MM.1S (cell line): ENCODE measurements at regions not wholly inside any gene's neighbourhood (a gene's known extent, or its start where the extent isn't known, plus 50 kb on each side); places are given as distances from the start of the nearest gene placed in this dataset.

Experiments used
- DNase-seq: peaks from one replicate; pipeline ENCODE4 v3.0.0-alpha.2; 2015
- H2AFZ ChIP-seq: fragments of 300-600 bp; sonication (generic); 2 replicates; pipeline ENCODE4 v1.6.0; 2016; ENCODE audit warnings: antibody characterized with exemption, low read length
- H3F3A ChIP-seq: fragments of 300-600 bp; sonication (generic); 2 replicates; pipeline ENCODE4 v1.6.1; 2016; ENCODE audit warnings: mild to moderate bottlenecking, antibody characterized with exemption, low read length, moderate library complexity, mixed read lengths; ENCODE audit not compliant: insufficient read depth
- H3K27ac ChIP-seq: fragments of 300-600 bp; sonication (generic); 2 replicates; pipeline ENCODE4 v1.5.1; 2016; ENCODE audit warnings: mild to moderate bottlenecking, low read length
- H3K27me3 ChIP-seq: fragments of 300-600 bp; sonication (generic); replicated peaks from 2 replicates; pipeline ENCODE4 v1.6.0; 2016; ENCODE audit warnings: low read length; ENCODE audit not compliant: insufficient read depth
- H3K36me3 ChIP-seq: fragments of 300-600 bp; sonication (generic); replicated peaks from 2 replicates; pipeline ENCODE4 v1.6.1; 2016; ENCODE audit warnings: mild to moderate bottlenecking, low read length, mixed read lengths; ENCODE audit not compliant: insufficient read depth
- H3K4me1 ChIP-seq: fragments of 300-600 bp; sonication (generic); 2 replicates; pipeline ENCODE4 v1.6.1; 2016; ENCODE audit warnings: low read length, mixed read lengths
- H3K4me2 ChIP-seq: fragments of 300-600 bp; sonication (generic); 2 replicates; pipeline ENCODE4 v1.6.0; 2016; ENCODE audit warnings: low read depth, low read length
- H3K4me3 ChIP-seq: fragments of 300-600 bp; sonication (generic); 2 replicates; pipeline ENCODE4 v1.5.1; 2016; ENCODE audit warnings: low read length, mixed read lengths
- H3K79me2 ChIP-seq: fragments of 300-600 bp; sonication (generic); 2 replicates; pipeline ENCODE4 v1.6.1; 2016; ENCODE audit warnings: mixed run types, low read length, mixed read lengths
- H3K9ac ChIP-seq: fragments of 300-600 bp; sonication (generic); 2 replicates; pipeline ENCODE4 v1.6.1; 2016; ENCODE audit warnings: low read length, mixed read lengths
- H3K9me2 ChIP-seq: fragments of 300-600 bp; sonication (generic); replicated peaks from 2 replicates; pipeline ENCODE4 v1.6.1; 2016; ENCODE audit warnings: mild to moderate bottlenecking, low read length, mixed read lengths; ENCODE audit not compliant: insufficient read depth
- H3K9me3 ChIP-seq: fragments of 300-600 bp; sonication (generic); replicated peaks from 2 replicates; pipeline ENCODE4 v1.6.1; 2016; ENCODE audit warnings: mild to moderate bottlenecking, low read length, mixed read lengths; ENCODE audit not compliant: insufficient read depth
- H4K20me1 ChIP-seq: fragments of 300-600 bp; sonication (generic); 2 replicates; pipeline ENCODE4 v1.6.1; 2016; ENCODE audit warnings: mild to moderate bottlenecking, low read length, moderate library complexity, mixed read lengths; ENCODE audit not compliant: insufficient read depth
- EZH2 ChIP-seq: fragments of 300-600 bp; sonication (generic); optimal IDR thresholded peaks from 2 replicates; pipeline ENCODE3; 2017; ENCODE audit warnings: low read depth, mild to moderate bottlenecking, antibody characterized with exemption, low read length, mixed read lengths
- EZH2phosphoT487 ChIP-seq: fragments of 300-600 bp; sonication (generic); IDR thresholded peaks from 2 replicates; pipeline ENCODE4 v1.6.1; 2018; ENCODE audit warnings: antibody characterized with exemption, low read length
- TF ChIP-seq, protein P1 (sequence below): fragments of 300-600 bp; sonication (generic); IDR thresholded peaks from 2 replicates; pipeline ENCODE4 v1.5.1; 2016; ENCODE audit warnings: antibody characterized with exemption, low read length, mixed read lengths

GRCh38 chr13:54643863-54644262 is 1615.2 kb downstream of the OLFM4 start:
- Histone ChIP-seq H3K79me2 (no peaks in the 10 kb centered on the region), H3K4me3 (no peak overlapping the region), H4K20me1 (no peaks in the 10 kb centered on the region), H3F3A (no peaks in the 10 kb centered on the region), H3K27me3 (no peaks in the 10 kb centered on the region), H3K4me2 (no peak overlapping the region), H3K9me2 (no peaks in the 10 kb centered on the region), H3K4me1 (no peaks in the 10 kb centered on the region), H3K27ac (no peak overlapping the region), H3K9ac (no peak overlapping the region), H2AFZ (no peak overlapping the region), H3K36me3 (no peaks in the 10 kb centered on the region), H3K9me3 (no peaks in the 10 kb centered on the region)
- DNase-seq: no peak
- TF ChIP-seq, protein P1, sequence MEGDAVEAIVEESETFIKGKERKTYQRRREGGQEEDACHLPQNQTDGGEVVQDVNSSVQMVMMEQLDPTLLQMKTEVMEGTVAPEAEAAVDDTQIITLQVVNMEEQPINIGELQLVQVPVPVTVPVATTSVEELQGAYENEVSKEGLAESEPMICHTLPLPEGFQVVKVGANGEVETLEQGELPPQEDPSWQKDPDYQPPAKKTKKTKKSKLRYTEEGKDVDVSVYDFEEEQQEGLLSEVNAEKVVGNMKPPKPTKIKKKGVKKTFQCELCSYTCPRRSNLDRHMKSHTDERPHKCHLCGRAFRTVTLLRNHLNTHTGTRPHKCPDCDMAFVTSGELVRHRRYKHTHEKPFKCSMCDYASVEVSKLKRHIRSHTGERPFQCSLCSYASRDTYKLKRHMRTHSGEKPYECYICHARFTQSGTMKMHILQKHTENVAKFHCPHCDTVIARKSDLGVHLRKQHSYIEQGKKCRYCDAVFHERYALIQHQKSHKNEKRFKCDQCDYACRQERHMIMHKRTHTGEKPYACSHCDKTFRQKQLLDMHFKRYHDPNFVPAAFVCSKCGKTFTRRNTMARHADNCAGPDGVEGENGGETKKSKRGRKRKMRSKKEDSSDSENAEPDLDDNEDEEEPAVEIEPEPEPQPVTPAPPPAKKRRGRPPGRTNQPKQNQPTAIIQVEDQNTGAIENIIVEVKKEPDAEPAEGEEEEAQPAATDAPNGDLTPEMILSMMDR: no peak
- TF ChIP-seq EZH2phosphoT487 (no peak), EZH2 (no peak)

GRCh38 chr13:54647275-54647674 is 1618.7 kb downstream of the OLFM4 start:
- no peaks in the 10 kb centered on the region for H3K4me1 ChIP-seq
- H3K36me3 ChIP-seq: no peaks in the 10 kb centered on the region
- no peaks in the 10 kb centered on the region for H3K79me2 ChIP-seq
- no peaks in the 10 kb centered on the region for H3F3A ChIP-seq
- no peak for DNase-seq
- no peak overlapping the region for H2AFZ ChIP-seq
- no peak overlapping the region for H3K4me2 ChIP-seq
- H3K9me3 ChIP-seq: no peaks in the 10 kb centered on the region
- H3K4me3 ChIP-seq: no peak overlapping the region
- TF ChIP-seq EZH2phosphoT487 (no peak), EZH2 (no peak)
- TF ChIP-seq, protein P1: no peak
- H4K20me1 ChIP-seq: no peaks in the 10 kb centered on the region
- H3K9ac ChIP-seq: no peak overlapping the region
- no peaks in the 10 kb centered on the region for H3K27me3 ChIP-seq
- no peak overlapping the region for H3K27ac ChIP-seq
- H3K9me2 ChIP-seq: no peaks in the 10 kb centered on the region

DNA sequence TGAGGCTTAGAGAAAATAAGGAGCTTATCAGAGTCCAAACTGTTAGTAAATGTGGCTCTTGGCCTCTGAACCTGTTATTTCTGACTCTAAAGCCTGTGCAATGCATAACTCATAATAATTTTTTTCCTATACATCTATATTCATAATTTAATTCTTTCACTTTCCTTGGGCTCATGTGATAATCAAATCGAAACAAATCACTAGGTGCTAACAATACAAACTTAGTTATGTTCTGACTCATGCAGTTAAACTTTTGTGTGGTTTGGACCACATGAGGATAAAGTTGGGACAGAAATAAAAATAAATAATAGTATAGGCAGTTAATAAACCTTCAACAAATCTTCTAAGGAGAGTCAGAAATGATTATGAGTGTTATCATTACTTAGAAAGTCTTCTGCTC is 1629.0 kb downstream of the OLFM4 start:
- H2AFZ ChIP-seq: no peak overlapping the region
- no peaks in the 10 kb centered on the region for H3K79me2 ChIP-seq
- no peaks in the 10 kb centered on the region for H3K9me2 ChIP-seq
- H4K20me1 ChIP-seq: no peaks in the 10 kb centered on the region
- no peaks in the 10 kb centered on the region for H3K4me1 ChIP-seq
- no peak for DNase-seq
- H3K4me3 ChIP-seq: no peak overlapping the region
- no peak for TF ChIP-seq EZH2phosphoT487
- TF ChIP-seq, protein P1: no peak
- no peak for TF ChIP-seq EZH2
- H3K36me3 ChIP-seq: no peaks in the 10 kb centered on the region
- no peaks in the 10 kb centered on the region for H3K9me3 ChIP-seq
- no peak overlapping the region for H3K4me2 ChIP-seq
- H3F3A ChIP-seq: no peaks in the 10 kb centered on the region
- H3K27me3 ChIP-seq: no peaks in the 10 kb centered on the region
- no peak overlapping the region for H3K27ac ChIP-seq
- no peak overlapping the region for H3K9ac ChIP-seq

DNA sequence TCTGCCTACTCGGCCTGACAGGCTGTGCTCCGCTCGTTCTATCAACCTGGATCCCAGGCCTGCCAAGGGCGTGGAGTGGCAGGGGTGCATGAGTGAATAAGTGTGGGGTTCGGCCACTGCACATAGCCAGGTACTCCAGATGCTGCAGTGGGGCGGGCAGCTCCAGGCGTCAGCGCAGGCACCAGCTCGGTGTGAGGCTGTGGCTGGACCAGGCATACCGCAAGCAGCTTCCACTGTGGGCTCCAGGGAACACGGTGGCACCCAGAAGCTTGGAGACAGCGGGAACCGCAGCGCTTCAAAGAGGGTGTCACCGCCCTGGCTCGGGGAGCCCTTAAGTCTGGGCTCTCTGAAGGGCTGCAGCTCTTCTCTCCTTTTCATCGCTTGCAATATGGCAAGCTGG is 1630.2 kb downstream of the OLFM4 start:
- DNase-seq: no peak
- H4K20me1 ChIP-seq: no peaks in the 10 kb centered on the region
- H3K36me3 ChIP-seq: no peaks in the 10 kb centered on the region
- no peaks in the 10 kb centered on the region for H3K27me3 ChIP-seq
- H3K27ac ChIP-seq: no peak overlapping the region
- no peak overlapping the region for H2AFZ ChIP-seq
- H3K4me3 ChIP-seq: no peak overlapping the region
- no peaks in the 10 kb centered on the region for H3F3A ChIP-seq
- TF ChIP-seq, protein P1: no peak
- TF ChIP-seq EZH2 (no peak), EZH2phosphoT487 (no peak)
- no peaks in the 10 kb centered on the region for H3K4me1 ChIP-seq
- H3K4me2 ChIP-seq: no peak overlapping the region
- H3K79me2 ChIP-seq: no peaks in the 10 kb centered on the region
- no peak overlapping the region for H3K9ac ChIP-seq
- H3K9me3 ChIP-seq: no peaks in the 10 kb centered on the region
- H3K9me2 ChIP-seq: no peaks in the 10 kb centered on the region
